ENCODE measurements at regions not wholly inside any gene's neighbourhood (a gene's known extent, or its start where the extent isn't known, plus 50 kb on each side); places are given as distances from the start of the nearest gene placed in this dataset.
"Not testable (repeated sequence)": the region's sequence is repeated elsewhere in the genome, so short reads cannot be mapped to it uniquely, and the experiment has no call there.

DNA sequence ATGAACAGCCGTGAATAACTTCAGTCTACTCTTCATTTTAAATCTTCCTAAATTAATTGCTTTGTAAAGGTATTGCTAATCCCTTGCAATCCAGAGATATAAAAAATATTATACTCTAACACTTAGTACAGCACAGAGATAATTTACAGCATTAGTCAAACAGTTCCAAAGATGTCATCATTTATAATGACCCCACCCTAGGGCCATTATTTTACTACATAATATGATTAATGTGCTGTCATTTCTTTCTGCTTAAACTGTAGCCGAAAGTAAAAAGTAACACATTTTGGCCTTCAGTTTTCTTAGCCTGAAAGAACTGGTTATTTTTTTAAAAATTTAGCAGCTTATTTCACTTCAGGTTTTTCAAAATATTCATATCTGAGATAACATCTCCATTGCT is 256.3 kb upstream of the RFC3 start:
- DNase-seq = peak in 1 of 2 experiments; percentile 28

DNA sequence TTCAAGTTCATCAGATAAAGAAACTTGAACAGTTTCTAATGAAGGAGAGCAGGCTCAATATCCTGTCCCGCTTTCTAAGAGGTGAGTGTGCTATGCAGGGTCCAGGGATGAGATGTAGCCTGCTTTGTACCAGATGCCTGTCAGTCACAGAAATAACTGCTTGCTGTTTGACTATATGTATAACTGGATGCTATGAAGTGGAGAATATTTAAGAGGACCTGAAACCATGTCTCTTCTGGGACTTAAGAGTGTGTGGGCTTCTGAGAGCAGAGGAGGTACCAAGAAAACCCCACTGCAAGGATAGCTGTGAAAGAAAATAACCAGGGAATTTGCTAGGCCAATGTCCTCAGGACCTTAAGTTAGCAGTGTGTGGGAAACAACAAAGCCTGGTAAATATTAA is 246.3 kb upstream of the RFC3 start:
- DNase-seq = no peak

DNA sequence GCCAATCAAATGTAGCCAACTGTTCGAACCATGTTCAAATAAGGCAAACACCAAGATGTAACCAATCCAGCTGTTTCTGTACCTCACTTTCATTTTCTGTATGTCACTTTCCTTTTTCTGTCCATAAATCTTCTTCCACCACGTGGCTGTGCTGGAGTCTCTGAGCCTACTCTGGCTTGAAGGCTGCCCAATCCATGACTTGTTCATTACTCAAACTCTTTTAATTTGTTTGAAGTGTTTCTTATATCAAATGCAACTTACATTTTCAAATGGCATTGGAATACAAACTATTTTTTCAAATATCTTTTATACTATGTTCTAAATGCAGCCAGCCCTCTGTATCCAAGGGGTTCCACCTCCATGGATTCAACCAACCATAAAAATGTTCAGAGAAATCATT is 245.6 kb upstream of the RFC3 start:
- DNase-seq = not testable (repeated sequence)

DNA sequence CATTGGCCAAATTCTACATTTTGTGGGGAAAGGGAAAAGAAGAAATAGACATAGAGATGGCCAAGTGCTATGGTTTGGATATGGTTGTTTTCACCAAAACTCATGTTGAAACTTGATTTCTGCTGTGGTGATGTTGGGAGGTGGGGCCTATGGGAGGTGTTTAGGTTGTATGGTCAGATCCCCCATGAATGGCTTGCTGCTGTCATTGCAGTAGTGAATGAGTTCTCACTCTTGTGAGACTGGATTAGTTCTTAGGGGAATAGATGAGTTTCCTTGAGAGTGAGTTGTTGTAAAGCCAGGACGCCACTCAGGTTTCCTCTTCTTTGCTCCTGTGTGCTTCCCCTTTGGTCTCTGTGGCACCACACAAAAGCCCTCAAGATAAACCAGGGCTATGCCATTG is 242.6 kb upstream of the RFC3 start:
- no peak for DNase-seq

DNA sequence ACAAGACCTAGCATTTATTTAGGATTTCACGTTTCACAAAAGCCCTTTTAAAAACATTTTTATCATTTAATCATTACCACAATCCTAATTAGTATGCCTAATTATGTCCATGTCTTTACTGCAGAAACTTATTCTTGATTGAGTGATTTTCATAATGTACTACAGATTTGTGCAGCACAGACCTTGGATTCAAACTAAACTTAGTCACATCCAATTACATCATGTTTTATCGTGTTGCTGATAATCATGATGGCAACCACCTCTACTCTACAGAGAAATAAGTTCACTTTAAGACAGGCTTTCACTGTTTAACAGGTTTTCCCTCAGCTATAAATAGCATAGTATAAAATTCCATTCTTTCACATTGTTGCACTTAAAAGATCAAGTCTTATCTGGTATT is 240.9 kb upstream of the RFC3 start:
- DNase-seq = no peak

DNA sequence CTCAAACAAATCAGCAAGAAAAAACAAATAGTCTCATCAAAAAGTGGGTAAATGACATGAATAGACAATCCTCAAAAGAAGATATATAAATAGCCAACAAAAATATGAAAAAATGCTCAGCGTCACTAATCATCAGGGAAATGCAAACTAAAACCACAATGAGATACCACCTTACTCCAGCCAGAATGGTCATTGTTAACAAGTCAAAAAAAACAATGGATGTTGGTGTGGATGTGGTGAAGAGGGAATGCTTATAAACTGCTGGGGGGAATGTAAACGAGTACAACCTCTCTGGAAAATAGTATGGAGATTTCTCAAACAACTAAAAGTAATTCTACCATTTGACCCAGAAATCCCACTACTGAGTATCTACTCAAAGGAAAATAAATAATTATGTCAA is 239.2 kb upstream of the RFC3 start:
- no peak for DNase-seq

DNA sequence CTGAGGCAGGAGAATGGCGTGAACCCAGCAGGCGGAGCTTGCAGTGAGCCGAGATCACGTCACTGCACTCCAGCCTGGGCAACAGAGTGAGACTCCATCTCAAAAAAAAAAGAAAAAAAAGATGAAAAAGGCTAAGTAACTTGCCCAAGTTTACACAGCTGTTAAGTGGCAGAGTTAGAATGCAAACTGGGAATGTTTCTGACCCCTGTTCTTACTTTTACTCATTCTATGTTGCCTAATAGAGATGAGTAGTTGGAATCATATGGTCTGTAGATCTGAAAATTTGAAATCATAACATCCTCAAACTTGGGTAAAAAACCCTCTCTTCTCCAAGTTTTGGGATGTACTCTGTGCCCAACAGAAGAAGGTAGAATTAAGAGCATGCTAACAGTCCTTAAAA is 235.8 kb upstream of the RFC3 start:
- no peak for DNase-seq

DNA sequence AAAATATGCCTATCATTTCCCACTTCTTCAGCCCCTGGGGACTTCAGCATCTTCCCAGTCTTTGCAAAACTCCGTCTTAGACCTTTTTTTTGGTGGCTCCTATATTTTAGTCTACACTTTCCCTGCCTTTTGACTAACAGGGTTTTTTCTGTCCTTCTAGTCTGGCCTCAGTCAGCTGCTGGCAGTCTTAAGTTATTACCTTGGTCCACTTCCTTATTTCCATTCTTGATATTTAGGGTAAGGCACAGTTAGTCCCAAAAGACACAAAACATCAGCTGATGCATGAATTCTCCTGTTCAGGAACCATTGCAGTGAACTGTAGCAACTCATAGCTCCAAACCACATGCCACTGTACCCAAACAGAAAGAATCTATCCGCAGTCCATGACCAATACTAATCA is 234.6 kb upstream of the RFC3 start:
- DNase-seq = no peak

DNA sequence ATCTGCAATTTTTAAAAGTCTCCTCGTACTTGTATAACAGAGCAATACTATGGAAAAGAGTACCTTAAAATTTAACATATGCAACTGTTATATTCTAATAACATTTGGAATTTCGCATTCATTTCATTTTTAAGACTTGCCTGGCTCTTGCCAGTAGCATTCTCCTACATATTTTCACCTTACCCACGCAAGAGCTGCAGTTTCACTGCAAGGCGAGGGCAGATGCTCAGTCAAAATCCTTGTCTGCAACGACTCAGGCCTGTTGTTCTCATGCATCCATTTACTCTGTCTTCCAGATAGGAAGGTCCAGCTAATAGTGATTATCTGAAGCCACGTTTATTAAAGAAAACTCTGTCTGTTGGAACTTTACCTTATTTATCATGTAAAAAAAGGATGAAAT is 227.0 kb upstream of the RFC3 start:
- DNase-seq = no peak

DNA sequence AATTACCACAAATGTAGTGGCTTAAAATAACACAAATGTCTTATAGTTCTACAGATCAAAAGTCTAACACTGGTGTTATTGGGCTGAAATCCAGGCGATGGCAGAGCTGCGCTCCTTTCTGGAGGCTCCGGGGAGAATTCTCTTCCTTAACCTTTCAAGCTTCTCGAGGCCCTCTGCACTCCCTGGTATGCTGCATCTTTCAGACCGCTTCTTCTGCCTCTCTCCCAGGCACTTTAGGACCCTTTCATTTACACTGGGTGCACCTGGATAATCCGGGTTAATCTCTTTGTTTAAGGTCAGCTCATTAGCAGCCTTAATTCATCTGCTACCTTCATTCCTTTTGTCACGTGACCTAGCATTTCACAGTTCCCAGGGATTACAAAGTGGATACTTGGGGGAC is 211.3 kb upstream of the RFC3 start:
- DNase-seq = peak in 1 of 2 experiments; percentile 28

DNA sequence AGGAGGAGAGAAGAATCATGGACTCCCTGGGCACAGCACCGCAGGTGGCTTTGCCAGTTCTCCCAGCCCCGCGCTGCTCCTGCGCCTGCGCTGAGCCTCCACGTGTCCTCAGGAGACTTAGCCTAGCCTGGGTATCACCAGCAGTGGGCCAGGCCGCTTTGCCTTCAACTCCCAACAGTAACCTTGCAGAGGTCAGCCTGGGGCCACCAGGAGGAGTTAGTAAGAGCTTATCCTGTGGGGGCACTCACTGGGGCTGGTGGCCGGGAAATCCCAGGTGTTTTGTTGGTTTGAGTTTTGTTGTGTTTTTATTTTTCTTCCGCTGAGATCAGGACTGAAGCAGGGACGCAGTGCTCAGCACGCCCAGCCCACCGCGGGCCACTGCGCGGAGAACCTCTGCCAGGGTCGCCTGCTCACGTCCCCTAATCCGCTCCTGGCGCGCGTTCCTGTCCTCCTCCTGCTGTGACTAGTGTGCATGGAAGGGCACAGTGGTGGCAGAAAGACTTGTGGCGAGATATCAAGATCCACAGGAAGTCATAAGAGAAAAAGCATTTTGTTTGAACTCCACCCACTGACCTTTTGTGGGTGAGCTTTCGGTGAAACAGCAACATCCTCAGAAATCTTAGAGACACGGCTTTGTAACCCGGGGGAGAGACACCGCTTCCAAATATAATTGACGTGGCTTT is 207.4 kb upstream of the RFC3 start:
- peak; percentile 81 to 95 for DNase-seq

DNA sequence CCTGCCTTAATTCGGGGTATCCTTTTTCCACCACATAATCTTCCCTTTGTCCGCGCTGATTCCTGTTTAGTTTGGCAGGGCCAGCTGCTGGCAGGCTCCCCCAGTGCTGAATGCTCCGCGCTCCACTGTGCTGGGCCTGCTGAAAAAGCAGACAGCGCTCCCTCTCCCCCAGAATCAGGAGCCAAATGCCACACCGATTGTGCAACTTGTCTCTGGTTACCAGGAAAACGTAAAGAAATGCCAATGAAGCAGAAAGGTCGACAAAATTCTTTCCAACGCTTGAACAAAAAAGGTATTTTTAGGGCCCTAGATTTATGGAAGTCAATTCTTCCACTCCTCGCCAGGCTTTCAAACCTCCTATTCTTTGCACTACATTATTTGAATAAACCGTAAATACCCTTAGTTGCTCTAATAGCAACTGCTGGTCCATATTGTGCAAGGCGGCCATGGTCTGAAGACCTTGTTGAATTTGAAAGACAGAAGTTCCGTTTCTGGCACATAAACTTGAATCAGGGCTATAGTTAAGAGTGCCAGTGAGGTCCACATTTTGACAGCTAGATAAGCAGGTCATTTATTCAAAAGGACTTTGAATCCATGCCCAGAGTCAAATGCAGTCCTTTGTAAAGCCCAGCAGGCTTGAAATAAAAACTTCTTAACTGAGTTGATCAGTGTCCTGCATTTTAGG is 206.7 kb upstream of the RFC3 start:
- peak; percentile 70 to 89 for DNase-seq

DNA sequence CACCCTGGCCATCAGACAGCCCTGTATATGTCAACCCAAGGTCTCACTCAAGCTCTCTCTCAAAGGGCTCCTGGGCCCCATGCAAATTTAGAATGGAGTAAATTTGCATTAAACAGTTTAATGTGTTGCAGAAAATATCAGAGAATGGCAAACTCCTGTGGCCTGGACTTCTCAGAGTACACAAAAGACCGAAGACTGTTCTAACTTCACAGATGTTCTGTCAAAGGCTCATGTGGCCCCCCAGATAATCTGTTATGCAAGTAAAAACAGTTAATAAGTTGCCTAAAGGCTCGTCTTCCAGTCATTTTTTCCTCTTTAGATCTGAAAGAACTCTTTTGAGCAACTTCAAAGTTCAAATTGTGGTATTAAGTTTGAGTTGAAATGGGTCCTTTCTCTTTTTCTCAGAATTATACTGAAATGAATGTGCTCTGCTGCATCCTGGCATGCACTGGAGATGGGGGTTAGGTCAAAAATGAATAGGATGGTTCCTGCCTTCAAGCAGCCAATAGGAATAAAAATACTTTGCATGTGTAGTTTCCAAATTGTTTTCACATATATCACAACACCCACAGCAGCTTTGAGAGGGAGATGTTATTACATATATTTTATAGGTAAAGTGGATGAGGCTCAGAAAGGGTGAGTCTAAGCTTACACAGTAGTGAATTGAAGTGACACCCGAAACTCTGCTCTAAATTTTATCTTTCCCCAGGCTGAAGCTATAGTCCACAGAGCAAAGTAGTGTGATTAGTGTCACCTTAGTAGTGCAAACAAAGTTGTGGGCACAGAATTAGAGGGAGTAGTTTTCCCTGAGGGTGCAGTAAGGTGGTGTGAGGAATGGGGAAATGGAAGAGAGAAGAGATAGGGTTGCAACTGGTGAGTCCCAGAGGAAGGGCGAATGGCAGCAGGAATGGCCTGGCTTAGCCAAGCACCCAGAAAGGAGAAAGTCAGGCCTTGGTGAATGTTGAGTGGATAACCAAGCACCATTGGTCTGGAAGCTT is 205.0 kb upstream of the RFC3 start:
- peak; percentile 98 for DNase-seq

DNA sequence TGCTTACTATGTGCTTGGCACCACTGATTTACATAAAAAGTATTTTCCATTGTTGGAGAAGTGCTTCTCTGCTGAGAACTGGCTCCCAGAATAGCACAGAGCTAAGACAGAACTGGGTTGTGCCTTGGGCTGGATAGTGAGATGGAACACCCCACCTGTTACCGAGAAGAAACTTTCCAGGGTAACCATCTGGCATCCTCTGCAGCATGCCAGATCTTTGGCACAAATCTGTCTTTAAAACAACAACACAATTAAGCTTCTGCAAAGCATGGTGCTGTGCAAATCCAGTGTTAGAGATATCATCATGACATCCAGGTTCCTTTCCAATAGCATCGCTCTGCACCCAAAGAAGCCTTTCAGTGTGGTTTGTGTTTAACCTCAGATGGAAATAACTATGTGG is 202.5 kb upstream of the RFC3 start:
- no peak for DNase-seq

DNA sequence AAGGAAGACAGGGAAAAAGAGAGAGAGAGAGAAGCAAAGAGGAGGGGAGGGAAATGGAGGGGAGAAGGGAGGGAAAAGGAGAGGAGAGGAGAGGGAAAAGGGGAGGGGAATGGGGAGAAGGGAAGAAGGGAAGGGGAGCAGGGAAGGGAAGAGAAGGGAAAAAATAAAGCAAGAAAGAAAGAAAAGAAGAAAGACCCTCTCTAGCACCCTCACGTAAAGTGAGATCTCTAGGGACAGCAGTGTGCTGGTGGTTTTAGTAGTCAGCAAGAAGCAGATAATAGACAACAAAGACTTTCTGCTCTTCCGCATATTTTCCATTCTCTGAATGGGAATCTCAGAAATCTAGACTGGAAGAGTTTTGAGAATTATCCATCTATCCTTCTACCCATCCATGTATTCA is 201.8 kb upstream of the RFC3 start:
- no peak for DNase-seq

DNA sequence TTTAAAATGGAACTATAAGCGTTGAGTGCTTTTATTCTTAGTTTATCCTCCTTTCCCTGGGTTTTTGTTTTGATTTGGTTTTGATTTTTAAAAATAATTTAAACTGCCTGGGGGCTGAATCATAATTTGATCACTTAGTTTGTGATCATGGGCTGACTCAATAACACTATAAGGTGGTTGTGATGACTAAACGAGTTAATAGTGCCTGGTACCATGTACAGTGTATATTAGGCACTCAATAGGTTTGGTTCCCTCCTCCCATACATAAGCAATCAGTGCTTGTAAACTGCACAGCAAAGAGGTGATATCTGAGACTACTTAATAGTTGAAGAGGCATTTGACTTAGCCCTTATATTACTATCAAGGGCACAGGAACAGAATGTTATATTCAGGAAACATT is 200.9 kb upstream of the RFC3 start:
- no peak for DNase-seq

DNA sequence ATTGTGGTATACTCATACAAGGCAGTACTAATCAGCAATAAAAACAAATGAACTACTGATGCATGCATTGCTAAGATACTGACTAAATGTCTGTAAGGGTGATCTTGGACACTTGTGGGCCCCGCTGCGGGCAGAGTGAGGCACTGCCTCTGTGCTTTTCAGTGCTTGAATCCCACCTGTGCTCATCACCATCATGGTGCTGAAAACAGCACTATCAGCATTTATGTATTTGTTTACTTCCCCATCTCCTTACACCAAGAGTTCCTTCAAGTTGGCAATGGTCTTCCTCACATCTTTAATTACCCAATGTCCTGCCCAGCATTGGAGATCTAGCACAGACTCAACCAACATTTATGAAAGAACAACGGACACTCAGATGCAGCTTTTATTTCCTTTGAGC is 193.7 kb upstream of the RFC3 start:
- DNase-seq = no peak

DNA sequence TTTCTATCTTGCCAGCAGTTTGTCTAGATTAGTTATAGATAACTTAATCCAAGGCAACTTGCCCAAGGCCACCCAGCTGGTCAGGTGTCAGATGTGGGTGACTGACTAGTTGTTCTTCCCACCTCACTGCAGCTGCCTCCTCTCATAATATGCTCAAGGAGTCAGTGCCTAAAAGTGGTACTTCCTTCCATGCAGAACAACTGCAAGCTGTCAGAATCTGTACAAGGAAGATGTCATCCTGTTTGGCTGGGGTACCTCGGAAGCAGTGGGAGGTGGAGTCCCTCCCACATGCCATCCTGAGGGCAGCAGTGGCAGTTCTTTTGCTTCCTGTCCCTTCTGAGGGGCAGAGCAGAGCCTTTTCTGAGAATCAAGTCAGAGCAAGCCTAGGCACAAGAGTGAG is 193.2 kb upstream of the RFC3 start:
- DNase-seq = no peak

DNA sequence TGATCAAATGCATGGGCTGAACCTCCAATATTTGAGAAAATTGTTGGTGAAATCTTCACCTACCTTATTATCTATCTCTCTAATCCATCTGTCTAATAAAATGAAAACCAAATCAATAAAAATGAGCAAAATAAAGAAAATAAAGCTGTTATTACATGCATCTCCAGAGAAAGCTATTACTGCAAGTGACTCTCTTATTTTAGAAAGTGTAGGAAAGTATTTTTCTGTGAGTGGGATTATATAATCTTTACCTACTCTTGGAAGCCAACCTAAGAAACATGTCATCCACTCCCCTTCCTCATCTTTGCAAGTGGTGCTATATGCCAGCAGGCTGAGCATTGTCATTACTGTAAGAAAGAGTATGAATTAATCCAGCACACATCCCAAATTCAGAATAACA is 191.5 kb upstream of the RFC3 start:
- DNase-seq = no peak

DNA sequence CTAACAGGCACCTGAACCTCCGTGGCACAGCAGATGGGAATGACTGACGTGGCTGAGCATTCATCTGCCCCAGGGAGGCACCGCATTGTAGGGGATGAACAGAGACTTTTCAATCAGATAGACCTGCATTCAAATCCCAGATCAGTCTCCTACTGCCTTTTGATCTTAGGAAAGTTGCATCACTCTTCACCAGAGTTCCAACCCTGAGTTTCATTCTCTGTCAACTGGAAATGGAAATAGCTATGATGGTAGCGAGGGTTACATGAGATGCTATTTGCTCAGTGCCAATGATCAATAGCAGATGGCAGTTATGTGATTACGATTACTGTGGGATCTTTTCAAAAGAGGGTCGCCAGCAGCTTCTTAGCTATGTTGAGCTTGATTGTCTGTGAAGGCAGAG is 189.3 kb upstream of the RFC3 start:
- DNase-seq = no peak

DNA sequence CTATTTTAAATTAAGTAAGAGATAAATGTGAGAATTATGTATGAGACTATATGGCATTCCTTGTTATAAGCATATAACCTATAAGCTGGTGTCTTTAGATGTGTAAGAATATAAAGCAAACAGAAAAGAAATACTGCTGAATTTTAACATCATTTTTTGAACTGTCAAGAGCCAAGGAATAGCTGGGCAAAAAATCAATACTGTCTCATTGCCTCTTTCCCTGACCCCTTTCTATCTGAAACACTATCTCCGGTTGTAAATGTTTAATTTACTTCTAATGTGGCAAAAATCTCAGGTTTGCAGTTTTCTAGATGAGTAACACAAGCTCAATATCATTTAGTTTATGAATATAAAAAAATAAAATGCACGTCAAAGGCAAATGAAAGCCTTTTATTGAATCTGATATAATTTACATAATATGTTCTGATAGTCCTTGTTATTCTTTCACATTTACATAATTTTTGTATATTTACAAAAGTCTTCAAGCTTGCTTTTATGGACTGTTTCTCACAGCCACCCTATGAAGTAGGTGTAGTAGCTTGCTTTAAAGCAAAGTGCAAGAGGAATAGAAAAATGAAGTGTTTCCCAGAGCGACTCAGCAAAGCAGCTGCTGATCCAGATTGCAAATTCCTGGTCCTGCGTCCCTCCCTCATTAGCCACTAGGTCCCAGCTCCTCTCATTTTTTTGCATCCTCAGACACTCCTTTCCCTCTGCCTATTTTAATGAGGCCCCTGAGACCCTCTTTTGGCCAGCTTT is 188.2 kb upstream of the RFC3 start:
- DNase-seq = peak; percentile 22 to 50

DNA sequence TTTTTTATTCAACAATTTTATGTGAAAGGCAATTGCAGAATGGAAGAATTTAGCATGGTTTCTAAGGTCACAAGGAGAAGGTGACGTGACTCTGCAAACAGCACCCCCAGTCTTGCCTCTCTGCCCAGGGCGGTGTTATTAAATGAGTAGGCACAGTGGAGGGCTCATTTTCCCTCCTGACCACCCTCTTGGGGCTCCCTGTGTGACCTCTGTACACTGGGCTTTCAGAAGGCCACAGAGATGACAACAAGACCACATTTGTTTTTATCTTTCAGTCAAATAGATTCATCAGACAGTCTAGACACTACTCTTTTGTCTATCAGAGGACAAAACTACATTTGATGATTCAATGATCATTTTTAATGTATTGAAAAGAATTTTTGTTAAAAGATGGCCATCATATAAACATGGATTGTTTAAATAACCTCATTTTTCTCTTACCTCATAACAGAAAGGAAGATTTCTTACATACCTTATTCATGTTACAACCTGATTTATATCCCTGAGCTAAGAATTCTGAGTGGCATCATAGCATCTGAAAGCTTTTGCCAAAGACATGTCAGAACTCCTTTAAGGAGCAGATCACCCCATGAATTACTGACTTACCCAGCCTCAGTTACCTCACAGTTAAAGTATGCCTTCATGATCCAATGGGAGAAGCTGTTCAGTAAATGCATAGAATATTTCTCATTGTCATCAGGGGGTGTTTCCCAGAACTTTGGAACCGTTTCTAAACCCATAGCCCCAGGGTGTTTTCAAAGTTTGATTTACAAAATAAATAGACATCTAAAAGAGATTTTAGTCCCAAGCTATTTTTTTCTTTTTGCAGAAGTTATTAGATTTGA is 184.0 kb upstream of the RFC3 start:
- no peak for DNase-seq

Measured in NCI-H526 (cell line).